AG09319 (cell line): ENCODE measurements at regions not wholly inside any gene's neighbourhood (a gene's known extent, or its start where the extent isn't known, plus 50 kb on each side); places are given as distances from the start of the nearest gene placed in this dataset.

Experiments
- DNase-seq: peaks from one replicate; pipeline ENCODE4 v3.0.0-alpha.2; 2010; ENCODE audit warnings: low read depth; ENCODE audit errors: extremely low read depth
- CTCF ChIP-seq: IDR thresholded peaks from 2 replicates; pipeline ENCODE4 v1.5.1; 2011; ENCODE audit warnings: low read depth, mild to moderate bottlenecking, inconsistent platforms, low read length, moderate library complexity

- no peak for TF ChIP-seq CTCF
- no peak for DNase-seq
These were observed 175.9 kb downstream of the RPLP1 start for GRCh38 chr15:69628256-69629093.

GRCh38 chr15:69629631-69630161 lies 177.1 kb downstream of the RPLP1 start:
- no peak for DNase-seq
- no peak for TF ChIP-seq CTCF

GRCh38 chr15:69631005-69631404 lies 178.4 kb downstream of the RPLP1 start:
- DNase-seq, result no peak
- TF ChIP-seq CTCF, result no peak

- no peak for DNase-seq
- TF ChIP-seq CTCF, result no peak
These were observed 179.4 kb downstream of the RPLP1 start for GRCh38 chr15:69631978-69632377.

- TF ChIP-seq CTCF, result no peak
- DNase-seq, result no peak
These were observed 182.2 kb downstream of the RPLP1 start for GRCh38 chr15:69634860-69635259.

GRCh38 chr15:69636169-69636915 lies 183.7 kb downstream of the RPLP1 start:
- no peak for DNase-seq
- no peak for TF ChIP-seq CTCF

GRCh38 chr15:69637818-69638217 lies 185.2 kb downstream of the RPLP1 start:
- DNase-seq, result no peak
- TF ChIP-seq CTCF, result no peak
